NCI-H526 (cell line): ENCODE measurements at regions not wholly inside any gene's neighbourhood (a gene's known extent, or its start where the extent isn't known, plus 50 kb on each side); places are given as distances from the start of the nearest gene placed in this dataset.

Source experiments
- DNase-seq, 2 experiments: peaks; one replicate each; lab custom pipeline; 2025; lab: John Stamatoyannopoulos, UW

DNA sequence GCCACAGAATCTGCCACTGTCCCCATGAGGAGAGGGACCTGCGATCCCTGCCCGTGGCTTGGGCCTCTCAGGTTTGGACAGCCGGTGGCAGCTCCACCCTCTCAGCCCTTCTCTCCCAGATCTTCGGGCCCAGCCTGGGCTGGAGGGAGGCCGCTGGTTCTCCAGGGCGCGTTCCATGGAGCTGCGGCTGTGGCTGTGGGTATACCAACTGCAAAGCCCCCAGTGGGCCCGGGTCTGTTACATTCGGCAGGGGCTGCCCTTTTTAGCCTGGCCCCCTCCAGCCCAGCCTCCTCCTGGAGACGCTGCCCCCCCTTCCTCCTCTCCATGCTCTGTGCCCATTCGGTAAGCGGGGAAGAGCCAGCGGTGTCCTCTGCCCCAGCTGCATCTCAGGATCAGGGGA is 64.7 kb upstream of the ZNF469 start:
- DNase-seq = no peak

DNA sequence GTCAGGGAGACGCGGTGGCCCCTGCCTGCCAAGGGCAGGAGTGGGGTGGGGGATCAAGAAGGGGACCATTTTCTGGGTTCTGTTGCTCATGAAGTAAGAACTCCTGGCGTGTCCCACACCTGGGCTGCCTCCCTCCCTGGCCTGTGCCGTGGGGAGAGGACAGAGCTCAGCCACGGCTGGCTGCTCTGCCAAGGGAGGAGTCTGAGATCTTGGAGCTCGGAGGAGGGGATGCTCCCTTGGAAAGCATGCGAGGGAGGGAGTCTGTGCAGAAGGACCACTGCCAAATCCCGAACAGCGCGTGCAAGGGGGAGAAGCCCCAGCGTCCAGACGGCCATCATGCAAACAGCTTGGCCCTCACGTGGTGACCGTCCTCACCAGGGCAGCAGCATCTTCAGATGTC is 64.2 kb upstream of the ZNF469 start:
- DNase-seq = no peak

DNA sequence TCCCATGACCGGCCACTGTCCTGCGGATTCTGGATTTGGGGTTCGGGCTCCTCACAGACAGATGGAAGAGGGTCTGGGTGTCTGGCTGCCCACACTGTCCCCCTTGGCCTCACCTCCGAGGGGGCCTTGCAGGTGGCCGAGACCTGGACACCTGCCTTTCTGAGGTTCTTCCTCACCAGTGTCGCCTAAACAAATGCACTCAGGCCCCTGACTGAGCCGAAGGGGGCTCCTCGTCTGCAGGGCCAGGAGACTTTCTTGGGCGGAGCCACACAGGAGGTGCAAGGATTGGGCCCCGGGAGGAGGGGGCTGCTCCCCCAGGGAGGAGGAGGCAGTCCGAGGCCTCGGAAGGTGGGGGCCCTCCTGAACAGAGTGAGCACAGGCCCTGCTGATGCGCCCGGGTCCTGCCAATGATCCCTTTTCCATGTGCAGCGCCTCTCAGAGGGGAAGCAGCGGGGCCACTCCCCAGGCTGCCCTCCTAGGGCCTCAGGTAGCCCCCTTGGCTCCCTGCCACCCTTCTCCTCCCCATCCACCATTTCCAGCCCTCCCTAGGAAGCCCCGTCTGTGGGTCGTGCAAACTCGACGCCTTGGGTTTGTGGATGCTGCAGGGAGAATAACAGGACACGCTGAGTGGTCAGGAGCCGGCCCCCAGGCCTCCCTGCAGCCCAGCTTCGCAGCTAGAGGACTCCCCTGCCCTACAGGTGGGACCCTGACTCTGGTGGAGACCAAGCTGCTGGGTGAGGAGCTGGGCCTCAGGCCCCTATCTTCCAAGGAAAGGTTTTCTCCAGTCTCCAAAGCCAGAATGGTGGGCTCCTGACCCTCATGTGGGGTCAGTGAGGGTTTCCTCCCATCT is 63.4 kb upstream of the ZNF469 start:
- DNase-seq = no peak

- no peak for DNase-seq
These were observed 61.7 kb upstream of the ZNF469 start for GRCh38 chr16:88320947-88321634.

DNA sequence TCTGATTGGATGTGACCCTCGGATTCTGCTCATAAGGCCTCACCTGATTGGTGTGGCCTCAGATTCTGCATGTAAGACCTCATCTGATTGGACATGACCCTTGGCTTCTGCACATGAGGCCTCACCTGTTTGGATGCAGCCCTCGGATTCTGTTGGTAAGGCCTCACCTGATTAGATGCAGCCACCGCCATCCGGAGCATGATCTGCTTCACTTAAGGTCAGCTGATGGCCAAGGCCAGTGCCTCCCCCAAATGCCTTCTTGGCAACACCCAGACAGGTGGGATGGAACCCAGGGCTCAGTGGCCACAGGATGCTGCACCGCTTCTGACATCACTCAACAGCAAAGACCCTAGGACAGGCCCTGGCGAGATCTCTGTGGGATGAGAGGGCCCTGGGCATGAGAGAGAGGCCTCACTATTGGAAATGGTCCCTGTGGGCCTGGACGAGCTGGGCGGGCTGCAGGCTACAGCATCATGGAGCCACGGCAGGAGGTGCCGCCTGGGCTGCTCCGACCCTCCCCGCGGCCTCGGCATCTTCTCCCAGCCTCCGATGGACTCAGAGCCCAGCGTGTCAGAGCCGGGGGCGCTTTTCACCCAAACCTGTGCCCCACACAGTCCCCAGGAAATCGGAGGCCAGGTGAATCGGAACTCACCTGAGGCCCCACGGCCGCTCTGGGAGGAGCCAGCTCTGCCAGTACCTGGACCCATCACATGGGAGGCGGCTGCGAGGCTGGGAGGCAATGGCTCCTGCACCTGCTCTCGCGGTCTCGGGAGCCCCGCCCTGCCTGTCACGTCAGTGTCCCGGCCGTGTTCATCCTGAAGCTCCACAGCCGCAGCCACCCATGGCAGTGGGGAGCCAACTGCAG is 60.9 kb upstream of the ZNF469 start:
- no peak for DNase-seq

GRCh38 chr16:88322500-88322970 is 60.2 kb upstream of the ZNF469 start:
- no peak for DNase-seq

DNA sequence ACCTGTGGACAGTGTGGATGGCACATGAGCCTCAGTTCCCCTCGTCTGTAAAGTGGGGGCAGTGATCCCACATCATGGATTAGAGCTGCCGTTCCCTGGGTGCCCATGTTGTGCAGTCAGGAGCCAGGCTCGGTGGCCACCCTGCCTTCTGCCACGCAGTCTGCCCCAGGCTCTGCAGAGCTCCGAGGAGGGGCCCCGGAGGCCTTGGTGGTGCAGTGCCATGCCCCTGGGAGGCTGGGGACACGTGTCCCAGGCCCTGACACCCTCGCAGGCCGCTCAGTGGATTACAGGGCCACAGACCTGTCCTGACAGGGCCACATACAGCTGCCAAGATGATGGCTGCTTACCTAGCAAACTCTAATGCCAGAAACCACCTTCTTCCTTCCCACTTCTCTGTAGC is 59.7 kb upstream of the ZNF469 start:
- no peak for DNase-seq

GRCh38 chr16:88323546-88324330 is 59.0 kb upstream of the ZNF469 start:
- DNase-seq = no peak

- no peak for DNase-seq
These were observed 57.5 kb upstream of the ZNF469 start for GRCh38 chr16:88325087-88325750.

- DNase-seq = no peak
These were observed 56.8 kb upstream of the ZNF469 start for GRCh38 chr16:88325976-88326375.

DNA sequence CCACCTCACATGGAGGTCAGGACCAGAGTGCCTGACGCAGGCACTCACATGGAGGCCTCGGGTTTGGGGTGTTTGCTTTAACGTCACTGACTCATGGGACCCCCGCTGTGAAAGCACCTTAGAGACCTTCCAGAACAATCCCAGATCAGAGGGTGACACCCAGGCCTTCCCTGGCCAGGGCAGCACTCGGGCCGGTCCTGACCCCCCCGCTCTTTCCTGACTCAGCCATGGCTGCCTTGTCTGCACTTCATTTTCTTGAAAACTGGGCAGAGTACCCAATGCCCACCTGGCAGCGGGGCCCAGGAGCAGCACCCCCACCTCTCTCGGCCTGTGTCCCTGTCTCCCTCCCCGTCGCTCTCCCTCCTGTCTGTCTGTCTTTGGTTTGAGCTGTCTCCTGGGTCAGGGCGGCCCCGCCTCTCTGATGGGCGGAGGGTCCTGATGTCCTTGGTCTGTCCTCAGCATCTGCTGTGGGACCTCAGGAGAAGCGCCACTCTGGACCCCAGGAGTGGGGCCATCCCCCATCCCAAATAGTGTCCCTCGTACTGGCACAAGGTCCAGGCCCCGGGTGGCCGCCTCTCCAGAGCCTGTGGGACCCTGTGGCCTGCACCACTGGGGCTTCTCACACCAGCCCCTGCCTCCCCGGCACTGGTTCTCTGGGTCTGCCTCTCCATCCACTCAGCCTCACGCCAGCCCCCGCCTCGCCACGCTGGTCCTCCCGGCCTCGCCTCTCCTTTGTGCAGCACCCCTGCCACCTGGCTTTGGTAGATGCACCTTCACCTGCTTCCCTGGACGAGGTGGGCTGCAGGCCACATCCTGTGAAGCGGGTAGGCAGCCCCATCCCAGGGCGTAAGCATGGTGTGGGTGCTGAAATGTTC is 55.9 kb upstream of the ZNF469 start:
- no peak for DNase-seq

- DNase-seq = no peak
These were observed 55.0 kb upstream of the ZNF469 start for GRCh38 chr16:88327561-88328312.

DNA sequence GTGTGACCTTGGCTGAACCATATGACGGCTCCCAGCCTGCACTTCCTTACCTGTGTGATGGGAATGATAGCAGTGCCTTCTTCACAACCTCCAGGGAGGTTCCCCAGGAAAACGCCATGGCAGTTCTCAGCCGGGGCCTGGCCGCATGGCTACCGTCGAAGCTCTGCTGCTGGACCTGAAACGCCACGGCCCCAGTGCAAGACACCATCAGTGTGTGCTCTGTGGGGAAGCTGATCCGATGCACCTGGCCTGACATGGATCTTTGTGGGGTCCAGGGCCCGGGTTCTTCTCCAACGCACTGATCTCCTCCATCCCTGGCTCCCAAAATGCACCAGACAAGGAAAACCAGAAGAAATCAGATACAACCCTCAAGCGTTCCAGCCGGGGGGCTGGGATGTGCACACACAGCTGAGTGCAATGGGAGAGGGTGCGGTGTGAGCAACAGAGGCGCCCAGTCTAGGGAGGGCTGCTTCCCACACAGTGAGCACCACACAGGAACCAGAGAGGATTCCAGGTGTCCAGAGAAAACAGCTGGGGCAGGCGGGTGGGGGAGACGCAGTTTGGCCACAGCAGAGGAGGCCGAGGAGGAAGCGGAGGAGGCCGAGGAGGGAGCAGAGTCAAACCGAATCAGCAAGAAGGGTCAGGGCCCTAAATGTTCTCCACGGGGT is 54.3 kb upstream of the ZNF469 start:
- no peak for DNase-seq

GRCh38 chr16:88329726-88330700 is 52.7 kb upstream of the ZNF469 start:
- no peak for DNase-seq

DNA sequence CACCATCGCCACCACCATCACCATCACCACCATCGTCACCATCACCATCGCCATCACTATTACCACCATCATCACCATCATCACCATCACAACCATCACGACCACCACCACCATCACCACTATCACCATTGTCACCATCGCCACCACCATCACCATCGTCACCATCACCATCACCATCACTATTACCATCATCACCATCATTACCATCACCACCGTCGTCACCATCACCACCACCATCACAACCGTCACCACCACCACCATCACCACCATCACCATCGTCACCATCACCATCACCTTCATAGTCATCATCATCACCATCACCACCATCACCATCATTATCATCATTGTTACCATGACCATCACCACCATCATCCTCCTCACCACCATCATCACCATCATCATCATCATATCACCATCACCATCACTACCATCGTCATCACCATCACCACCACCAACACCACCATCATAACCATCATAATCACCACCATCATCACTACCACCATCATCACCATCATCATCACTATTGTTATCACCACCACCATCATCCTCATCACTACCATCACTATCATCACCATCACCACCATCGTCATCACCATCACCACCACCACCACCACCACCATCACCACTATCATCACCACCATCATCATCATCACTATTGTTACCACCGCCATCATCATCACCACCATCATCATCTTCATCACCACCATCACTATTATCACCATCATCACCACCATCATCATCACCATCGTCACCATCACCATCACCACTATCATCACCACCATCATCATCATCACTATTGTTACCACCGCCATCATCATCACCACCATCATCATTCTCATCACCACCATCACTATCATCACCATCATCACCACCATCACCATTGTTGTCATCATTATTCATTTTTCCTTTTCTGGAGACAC is 51.5 kb upstream of the ZNF469 start:
- DNase-seq = no peak
